HK-2 (cell line): ENCODE measurements at regions not wholly inside any gene's neighbourhood (a gene's known extent, or its start where the extent isn't known, plus 50 kb on each side); places are given as distances from the start of the nearest gene placed in this dataset.

Experiments
- DNase-seq: peaks from one replicate; pipeline ENCODE4 v3.0.0-alpha.2; 2018; ENCODE audit not compliant: unreplicated experiment

DNA sequence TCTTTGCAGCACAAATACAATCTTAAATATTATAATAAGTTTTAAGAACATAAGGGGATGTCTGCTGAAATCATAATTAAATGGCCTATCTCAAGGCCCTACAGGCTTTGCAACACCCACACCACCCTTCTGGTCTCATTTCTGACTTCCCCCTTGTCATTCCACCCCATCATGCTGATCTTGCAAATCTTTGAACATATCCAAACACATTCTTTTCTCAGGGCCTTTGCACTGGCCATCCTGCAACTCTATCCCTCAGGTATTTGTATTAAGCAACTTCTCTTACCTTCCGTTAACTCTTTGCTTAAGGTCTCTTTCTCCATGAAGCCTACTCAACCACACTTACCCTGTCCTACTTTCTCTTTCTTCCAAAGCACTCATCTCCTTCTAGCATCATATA is 51.8 kb upstream of the CCDC150 start:
- no peak for DNase-seq

DNA sequence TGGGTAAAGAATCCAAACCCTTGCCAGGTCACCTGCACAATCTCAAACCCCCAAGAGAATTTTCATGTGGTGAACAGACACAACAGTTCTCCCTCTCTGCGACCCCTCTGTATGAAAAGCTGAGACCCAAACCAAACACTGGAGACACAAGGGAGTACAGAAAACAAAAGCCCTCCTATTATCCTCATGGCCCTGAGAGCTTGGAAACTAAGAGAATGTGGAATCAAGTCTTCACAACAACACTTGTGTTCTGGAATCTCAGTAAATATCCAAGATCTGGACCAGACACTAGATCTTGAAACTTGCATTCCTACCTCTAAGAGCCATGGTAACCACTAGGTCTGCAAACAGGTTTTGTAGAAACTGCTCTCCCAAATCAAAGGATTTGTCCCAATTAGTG is 50.1 kb upstream of the CCDC150 start:
- DNase-seq = no peak
